OCI-LY3 (cell line): ENCODE measurements at regions not wholly inside any gene's neighbourhood (a gene's known extent, or its start where the extent isn't known, plus 50 kb on each side); places are given as distances from the start of the nearest gene placed in this dataset.

Source experiments
- EZH2phosphoT487 ChIP-seq: fragments of 200-600 bp; shearing (Covaris generic); IDR thresholded peaks from 2 replicates; pipeline ENCODE4 v1.6.1; 2018; ENCODE audit warnings: antibody characterized with exemption, mixed run types, low read depth
- TF ChIP-seq, protein P1 (sequence below): fragments of 200-600, 300-600 bp; sonication (generic); IDR thresholded peaks from 2 replicates; pipeline ENCODE4 v1.5.1; 2014; ENCODE audit warnings: antibody characterized with exemption, low read length, low read depth

DNA sequence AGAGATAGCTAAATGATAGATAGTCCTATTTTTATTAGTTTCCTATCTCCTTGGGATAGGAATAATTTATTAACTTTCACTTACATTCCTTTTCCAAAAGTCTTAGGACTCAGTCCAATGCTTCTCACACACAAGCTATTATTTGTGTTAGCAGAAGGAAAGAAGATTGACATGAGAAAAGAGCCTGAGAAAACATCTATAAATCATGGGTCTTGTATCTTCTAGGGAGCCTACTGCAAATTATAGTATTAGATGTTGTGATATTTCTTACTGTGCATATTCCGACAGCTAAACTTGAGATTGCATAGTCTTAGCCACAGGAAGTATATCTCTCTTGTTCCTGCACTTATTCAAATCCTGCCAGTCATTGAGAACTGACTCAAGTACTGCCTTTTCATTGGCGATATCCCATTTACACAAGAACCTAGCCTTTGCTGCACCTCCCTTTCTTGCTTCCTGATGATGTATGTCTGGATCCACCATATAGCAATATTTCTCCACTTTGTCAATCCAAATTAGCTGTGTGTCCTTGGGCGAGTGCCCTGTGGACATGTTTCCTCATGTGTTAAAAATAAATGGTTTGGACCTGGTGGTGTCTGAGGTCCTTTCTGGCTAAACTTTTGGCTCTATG lies 245.1 kb upstream of the LMCD1 start:
- TF ChIP-seq, protein P1, sequence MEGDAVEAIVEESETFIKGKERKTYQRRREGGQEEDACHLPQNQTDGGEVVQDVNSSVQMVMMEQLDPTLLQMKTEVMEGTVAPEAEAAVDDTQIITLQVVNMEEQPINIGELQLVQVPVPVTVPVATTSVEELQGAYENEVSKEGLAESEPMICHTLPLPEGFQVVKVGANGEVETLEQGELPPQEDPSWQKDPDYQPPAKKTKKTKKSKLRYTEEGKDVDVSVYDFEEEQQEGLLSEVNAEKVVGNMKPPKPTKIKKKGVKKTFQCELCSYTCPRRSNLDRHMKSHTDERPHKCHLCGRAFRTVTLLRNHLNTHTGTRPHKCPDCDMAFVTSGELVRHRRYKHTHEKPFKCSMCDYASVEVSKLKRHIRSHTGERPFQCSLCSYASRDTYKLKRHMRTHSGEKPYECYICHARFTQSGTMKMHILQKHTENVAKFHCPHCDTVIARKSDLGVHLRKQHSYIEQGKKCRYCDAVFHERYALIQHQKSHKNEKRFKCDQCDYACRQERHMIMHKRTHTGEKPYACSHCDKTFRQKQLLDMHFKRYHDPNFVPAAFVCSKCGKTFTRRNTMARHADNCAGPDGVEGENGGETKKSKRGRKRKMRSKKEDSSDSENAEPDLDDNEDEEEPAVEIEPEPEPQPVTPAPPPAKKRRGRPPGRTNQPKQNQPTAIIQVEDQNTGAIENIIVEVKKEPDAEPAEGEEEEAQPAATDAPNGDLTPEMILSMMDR, result no peak
- TF ChIP-seq EZH2phosphoT487, result no peak
